Breast epithelium (tissue), 3 donors: ENCODE measurements at regions not wholly inside any gene's neighbourhood (a gene's known extent, or its start where the extent isn't known, plus 50 kb on each side); places are given as distances from the start of the nearest gene placed in this dataset.

Experiments used
- CTCF ChIP-seq, 3 donors: fragments of 450-650 bp; IDR thresholded peaks; one replicate each; pipeline ENCODE4 v1.5.1; 2016 to 2017; ENCODE audit warnings: antibody characterized with exemption in 3 of 3, mild to moderate bottlenecking in 3 of 3, moderate library complexity in 3 of 3
- POLR2A ChIP-seq: fragments of 450-650 bp; IDR thresholded peaks from one replicate; pipeline ENCODE4 v1.6.1; 2016; ENCODE audit warnings: antibody characterized with exemption, mild to moderate bottlenecking, moderate library complexity

GRCh38 chr22:20639750-20640149 lies 132.3 kb downstream of the MED15 start:
- no peak for TF ChIP-seq CTCF (IDR thresholded peaks at IDR 0.05)
- no peak for TF ChIP-seq POLR2A
